ENCODE measurements at regions not wholly inside any gene's neighbourhood (a gene's known extent, or its start where the extent isn't known, plus 50 kb on each side); places are given as distances from the start of the nearest gene placed in this dataset.

DNA sequence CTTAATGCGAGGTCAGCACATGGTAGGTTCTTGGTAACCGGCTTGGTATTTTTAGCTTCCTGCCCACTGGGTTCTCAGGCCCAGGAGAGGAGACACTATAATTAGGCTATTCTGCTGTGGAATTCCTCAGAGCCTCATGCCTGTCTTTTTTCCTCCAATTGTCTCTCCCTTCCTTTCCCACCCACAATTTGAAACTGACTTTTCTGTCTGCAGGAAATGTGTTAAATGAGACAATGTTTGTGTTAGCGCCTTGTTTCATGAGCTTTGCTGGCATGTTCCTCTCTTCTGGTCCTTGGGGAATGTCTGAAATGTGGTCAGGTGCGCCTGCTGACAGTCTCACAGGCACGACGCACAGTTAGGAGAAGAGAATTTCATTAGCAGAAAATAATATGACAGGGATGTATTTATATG, 223.6 kb upstream of the CTNNB1 start:
- DNase-seq (ENCODE audit: low read depth in 3 of 3, low spot score in 2 of 3) = no peak

DNA sequence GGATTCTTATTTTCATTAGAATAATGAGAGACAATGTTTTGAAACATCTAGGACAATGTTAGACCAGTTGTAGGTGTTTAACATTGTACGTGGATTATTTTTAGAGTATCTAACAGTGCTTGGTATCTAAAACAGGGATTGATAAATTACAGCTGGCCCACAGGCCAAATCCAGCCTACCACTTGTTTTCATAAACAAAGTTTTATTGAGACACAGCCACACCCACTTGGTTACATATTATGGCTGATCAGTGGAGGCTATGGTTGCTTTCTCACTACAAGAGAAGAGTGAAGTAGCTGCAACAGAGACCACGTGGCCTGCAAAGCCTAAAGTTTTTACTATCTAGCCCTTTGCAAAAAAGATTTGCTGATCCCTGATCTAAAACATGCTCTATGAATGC, 223.1 kb upstream of the CTNNB1 start:
- DNase-seq (ENCODE audit: low read depth in 3 of 3, low spot score in 2 of 3) = no peak

DNA sequence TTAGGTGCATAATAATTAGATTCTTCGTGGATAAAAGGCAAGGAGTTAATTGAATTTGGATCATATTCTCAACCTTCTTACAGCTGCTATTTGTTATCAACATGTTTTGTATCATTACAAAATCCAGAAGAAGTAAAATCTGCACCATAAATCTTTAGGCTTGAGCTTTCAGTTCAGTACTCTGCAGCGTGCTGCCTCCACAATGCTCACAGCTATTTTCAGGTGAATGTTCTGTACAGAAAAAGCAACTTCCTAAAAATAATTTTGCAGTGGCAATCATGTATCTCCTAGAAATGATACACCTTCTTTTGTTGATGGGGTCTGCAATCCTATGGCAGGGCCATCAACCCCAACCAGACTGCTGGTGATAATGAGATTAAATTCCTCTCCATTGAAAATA, 220.9 kb upstream of the CTNNB1 start:
- no peak for DNase-seq (ENCODE audit: low read depth in 3 of 3, low spot score in 2 of 3)

DNA sequence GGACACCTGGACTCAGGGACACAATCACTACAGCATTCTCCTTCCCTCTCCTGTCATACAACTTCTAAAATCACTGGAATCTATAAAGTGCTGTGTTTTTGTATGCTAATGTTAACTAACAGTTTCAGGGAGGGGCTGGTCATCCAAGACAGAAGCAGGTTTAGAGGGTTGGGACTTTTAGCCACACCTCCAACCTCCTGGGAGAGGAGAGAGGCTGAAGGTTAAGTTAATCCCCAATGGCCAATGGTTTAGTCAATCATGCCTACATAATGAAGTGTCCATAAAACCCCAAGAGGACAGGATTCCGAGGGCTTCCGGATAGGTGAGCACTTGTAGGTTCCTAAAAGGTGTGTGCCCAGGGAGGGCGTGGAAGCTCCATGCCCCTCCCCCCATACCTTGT, 219.3 kb upstream of the CTNNB1 start:
- DNase-seq (ENCODE audit: low read depth in 3 of 3, low spot score in 2 of 3) = no peak

DNA sequence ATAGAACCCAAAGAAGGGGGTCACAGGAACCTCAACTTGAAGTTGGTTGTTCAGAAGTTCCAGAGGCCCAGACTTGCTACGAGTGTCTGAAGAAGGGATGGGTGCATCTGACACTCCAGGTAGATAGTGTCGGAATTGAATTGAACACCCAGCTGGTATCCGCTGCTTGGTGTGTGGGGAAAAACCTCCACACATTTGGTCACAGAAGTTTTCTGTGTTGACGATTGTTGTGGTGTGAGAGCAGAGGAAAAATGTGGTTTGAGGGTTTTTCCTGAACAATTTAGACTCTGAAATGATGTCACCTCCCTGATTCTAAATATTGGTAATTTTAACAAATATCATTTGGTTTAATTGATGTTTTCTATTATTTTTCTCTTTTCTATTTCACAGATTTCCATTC, 218.8 kb upstream of the CTNNB1 start:
- DNase-seq (ENCODE audit: low read depth in 3 of 3, low spot score in 2 of 3) = no peak

DNA sequence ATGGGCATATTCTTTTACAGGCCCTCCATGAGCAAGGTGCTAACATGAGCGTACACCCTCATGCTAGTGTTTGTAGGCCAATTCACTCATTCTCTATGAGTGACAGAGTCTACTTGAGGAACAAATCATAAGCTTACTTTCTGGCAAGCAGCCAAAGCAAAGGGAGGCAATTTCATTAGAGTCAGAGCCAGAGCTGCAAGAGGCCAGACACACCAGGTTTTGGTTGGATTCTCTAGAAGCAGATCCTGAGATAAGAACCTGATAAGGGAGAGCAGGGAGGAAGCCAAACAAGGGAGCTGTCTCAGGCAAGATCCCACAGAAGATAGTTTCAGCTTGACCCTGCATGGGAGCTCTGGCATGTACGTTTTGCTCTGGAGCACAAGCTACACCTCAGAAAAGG, 214.1 kb upstream of the CTNNB1 start:
- no peak for DNase-seq (ENCODE audit: low read depth in 3 of 3, low spot score in 2 of 3)

DNA sequence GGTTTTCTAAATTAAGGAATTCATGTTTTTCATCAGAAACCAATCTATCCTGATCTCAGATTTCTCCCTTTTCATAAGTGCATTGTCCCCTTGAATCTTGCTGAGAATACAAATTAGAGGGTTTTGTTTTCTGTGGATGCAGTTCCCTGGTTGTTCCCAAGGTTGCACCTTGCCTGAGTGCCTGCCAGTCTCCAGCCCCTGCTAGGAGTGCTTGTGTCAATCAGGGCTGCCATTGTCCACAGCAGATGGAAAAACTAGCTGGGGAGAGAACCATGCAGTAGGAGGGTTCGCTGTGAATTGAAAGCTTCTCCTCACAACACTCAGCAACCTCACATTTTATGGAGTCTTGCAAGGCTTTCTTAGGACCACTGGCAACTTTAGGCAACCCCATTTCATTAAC, 210.8 kb upstream of the CTNNB1 start:
- no peak for DNase-seq (ENCODE audit: low read depth in 3 of 3, low spot score in 2 of 3)

DNA sequence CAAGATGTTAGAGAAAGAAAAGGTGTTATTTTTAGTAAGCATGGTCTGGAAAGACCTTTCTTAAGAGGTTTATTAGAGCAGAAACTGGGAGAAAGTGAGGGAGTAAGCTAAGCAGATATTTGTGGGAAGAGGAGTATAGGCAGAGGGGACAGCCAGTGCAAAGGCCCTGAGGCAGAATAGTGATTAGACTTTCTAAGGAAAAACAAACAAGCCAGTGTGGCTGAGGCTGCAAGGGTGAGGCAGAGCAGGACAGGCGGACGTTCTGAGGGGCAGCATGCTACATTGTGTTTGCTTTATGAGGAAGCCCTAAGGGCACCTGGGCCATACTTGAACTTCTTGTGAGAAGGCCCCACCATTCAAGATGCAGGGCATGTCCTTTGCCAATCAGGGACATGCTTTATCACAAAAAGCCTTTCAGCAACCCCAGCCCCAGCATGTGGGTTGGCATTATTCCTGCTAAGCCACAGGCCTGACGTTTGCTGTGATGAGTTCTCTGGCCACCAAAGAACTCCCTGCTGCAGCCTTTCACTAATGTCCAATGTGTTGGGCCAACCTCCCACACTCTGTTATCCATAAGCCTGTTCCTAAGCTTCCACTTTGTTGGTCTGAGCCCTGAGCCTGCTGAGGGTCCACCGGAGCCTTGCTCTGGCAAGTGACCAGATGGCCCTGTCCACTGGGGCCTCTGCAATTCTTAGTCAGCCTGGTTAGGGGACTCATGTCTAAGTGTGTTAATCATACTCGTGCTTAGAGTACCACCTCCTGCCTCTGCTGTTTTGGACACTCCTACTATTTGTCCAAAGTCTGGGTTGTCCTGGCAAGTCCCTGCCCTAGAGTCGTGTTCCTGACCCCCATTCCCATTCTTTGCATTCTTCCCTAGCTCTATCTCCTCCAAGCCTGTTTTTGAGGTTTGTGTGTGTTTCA, 209.9 kb upstream of the CTNNB1 start:
- DNase-seq (ENCODE audit: low read depth in 3 of 3, low spot score in 2 of 3) = no peak

DNA sequence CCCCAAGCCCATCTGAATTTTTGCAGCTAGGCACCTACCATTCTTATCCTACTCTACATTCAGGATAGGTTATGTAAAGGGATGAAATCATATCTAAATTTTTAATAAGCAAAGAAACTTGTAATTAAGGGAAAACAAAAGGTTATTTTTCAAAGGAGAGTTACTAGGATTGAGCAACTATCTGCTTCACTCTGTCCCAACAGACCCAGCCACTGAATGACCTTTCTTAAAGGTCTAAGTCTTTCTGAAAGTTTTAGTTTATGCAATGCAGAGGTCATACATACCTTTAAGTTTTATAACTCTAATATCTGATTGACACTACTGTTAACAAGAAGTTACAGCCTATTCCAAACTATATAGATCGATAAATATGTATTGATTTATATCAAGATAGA, 209.2 kb upstream of the CTNNB1 start:
- DNase-seq (ENCODE audit: low read depth in 3 of 3, low spot score in 2 of 3) = no peak

DNA sequence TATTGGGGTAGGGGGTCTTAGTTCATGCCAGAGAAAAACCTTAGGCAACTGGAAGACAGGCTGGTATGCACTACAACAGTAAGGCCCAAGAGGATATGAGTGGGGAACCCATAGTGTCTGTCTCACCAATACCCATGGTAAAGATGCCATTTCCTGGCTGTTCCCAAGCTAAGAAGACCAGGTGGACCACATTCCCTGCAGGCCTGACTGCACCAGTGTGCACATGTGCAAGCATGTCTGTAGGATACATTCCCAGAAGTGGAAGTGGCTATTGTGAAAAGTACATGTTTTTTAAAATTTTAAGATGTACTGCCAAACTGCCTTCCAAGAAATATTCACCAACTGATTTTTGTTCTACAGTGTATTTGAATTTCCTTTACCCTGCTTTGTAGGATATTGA, 207.3 kb upstream of the CTNNB1 start:
- no peak for DNase-seq (ENCODE audit: low read depth in 3 of 3, low spot score in 2 of 3)

DNA sequence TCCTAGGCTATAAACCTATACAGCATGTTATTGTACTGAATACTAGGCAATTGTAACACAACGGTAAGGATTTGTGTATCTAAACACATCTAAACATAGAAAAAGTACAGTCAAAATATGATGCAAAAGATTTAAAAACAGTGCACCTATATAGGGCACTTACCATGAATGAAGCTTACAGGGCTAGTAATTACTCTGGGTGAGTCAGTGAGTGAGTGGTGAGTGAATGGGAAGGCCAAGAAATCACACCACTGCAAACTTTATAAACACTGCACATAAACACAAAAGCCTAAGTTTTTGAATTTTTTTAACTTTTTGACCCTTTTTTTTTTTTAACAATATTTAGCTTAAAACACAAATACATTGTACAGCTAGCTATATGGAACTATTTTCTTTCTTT, 204.7 kb upstream of the CTNNB1 start:
- no peak for DNase-seq (ENCODE audit: low read depth in 3 of 3, low spot score in 2 of 3)

DNA sequence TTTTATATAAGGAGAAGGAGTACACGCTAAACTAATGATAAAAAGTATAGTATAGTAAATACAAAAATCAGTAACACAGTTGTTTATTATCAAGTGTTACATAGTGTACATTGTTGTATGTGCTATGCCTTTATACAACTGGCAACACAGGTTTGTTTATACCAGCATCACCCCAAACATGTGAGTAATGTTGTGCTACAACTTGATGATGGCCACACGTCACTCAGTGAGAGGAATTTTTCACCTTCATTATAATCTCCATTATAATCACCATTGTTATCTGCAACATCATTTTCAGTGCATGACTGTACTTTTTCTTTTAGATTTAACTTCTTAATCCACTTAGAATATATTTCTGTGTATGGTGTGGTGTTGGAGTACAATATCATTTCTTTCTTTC, 204.0 kb upstream of the CTNNB1 start:
- DNase-seq (ENCODE audit: low read depth in 3 of 3, low spot score in 2 of 3) = no peak

DNA sequence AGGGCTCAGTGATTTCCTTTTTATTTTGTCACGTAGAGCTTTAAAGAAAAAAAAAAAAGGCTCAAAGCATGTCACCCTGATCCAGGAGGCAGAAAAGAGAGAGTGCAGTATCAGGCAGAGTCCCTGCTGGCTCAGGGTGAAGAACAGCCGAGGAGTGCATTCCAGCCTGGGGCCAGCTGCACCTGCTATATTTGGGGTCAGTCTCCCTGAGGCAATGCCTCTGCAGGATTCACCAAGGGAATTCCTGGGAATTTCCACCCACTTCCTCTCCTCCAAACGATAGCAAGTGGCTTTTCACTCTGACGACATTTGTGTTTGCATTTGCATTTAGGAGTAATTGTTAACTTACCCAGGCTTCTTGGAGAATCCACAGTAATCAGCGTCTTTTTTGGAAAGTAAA, 202.9 kb upstream of the CTNNB1 start:
- no peak for DNase-seq (ENCODE audit: low read depth in 3 of 3, low spot score in 2 of 3)

DNA sequence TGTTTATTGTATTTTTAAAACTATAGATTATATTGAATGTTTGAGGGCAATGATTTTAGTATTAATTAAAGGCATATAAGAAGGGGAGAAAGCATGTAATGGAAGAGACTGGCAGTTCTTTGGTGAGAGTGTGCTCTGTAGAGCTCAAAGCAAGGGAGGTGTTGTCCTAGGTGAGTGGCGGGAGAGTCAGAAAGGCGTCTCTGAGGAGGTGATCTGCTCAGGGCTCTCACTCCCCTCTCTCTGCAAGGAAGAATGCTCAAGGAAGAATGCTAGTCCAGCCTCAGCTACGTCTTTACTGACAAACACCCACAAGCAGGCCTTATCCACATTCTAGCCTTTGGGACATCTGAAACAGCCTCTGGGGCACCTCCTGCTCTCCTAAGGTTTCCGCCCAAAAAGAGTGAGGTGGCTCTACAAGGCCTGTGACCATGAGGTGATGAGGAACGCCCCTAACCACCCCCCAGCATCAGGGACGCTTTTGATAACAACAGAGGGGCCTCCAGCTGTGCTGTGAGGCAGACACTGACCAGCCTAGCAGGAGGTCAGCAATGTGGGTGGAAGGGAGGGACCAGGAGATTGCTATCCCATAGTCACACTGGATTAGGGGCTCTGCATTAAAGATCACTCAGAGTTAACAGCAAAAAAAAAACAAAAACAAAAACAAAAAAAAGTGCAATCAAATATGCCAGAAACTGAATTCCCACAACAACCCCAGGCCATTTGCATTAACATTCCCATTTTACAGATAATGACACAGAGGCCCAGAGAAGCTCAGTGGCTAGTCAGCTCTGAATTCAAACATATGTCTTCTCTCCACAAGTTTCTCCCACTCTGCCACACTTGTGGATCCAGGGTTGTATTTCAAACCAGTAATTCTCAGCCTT, 202.2 kb upstream of the CTNNB1 start:
- no peak for DNase-seq (ENCODE audit: low read depth in 3 of 3, low spot score in 2 of 3)

DNA sequence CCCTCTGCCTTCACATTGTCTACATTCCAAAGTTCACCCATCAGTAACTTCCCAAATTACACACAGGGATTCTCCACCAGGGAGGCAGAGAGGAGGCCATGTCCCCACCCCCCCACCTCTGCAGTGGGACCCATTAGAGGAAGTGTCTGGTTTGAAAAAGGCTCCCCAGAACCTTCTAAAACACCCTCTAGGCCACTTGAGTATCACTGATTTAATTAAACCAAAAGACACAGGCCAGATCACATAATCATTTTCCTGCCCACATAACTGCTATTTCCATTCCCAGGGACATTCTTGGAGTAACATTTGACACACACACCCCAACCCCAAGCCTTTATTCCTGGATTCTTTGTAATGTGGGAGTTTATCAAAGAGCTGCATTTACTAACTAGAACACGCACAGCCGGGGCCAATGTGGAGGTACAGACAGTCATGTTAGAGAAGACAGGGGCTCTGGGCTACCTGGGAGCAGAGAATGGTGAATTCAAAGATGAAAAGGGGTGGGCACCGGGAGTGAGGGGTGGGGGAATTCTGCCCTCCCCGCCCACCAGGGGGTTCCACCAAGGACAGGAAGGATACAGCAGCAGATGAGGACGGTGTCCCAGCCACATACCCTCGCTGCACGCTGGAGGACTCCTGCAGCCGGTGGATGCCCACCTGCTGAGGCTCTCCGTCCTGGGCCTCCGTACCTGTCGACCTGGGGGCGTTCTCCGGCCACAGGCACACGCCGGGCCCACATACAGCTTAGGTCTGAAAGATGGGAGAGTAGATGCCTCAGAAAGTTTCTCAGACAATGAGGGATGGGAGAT, 201.4 kb upstream of the CTNNB1 start:
- DNase-seq (ENCODE audit: low read depth in 3 of 3, low spot score in 2 of 3) = no peak

DNA sequence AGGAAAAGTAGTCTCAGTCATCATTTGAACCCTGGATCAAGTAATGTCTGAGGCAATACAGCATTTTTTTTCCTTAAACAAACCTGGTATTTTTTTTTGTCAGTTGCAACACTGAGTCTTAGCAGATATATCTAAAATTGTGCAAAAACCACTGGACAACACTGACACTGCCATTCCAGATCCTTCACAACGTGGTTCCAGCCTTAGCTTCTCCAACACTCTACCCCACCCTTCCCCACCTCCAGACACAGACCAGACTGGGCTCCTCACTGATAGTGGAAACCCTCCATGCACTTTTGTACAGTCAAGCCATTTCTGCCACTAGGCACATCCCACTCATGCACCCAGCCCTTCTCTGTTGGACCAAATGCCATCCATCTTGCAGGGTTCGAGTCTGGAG, 199.6 kb upstream of the CTNNB1 start:
- DNase-seq (ENCODE audit: low read depth in 3 of 3, low spot score in 2 of 3) = no peak

DNA sequence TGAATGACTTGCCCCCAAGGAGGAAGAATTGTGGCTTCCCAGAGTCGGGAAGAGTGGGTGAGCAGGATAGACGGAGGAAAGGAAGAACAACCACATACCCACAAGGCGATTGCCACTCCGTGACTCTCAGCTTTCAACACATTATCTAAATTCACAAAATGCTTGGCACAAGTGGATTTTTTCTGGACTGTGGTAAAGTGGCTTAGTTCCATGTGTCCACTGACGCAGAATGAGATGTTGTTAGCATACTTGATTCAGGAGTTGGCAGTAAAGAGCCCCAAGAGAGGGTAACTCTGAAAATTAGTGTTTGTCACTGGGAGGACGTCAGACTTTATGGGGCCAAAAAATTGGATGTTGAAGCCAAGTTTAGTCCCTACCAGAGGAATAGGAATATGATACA, 198.8 kb upstream of the CTNNB1 start:
- no peak for DNase-seq (ENCODE audit: low read depth in 3 of 3, low spot score in 2 of 3)

DNA sequence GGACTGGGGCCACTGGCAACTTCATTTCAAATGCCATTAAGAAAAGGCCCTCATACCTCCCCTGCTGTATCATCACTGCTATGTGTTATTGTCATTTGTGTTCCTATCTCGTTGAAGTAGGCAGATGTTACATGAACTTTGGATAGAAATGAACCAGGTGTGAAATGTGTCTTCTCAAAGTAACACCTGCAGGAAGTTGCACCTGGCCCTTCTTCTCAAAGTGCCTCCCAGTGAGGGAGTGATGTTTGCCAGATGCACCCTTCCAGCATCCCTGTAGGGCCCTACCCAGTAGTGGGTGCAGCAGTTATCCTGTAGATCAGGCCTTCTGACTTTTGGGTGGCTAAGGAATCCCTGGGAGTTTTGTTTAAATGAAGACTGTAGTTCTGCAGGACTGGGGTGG, 197.7 kb upstream of the CTNNB1 start:
- no peak for DNase-seq (ENCODE audit: low read depth in 3 of 3, low spot score in 2 of 3)

DNA sequence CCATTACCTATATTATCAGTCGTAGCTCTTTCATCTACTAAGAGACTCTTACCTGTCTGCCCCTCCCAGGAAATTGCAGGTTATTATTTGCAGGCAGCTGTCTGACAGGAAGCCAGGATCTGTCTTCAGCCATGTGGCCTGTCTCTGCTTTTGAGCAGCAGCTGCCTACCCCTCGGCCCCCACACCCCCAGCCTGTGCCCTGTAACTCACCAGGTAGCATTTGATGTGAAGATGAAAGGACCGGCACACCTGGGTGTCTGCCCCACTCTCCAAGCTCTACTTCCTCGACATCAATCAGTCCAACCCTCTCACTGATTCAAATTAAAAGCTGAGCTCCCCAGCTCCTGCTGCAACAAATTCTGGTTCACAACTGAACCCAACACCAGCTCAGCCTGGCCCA, 197.2 kb upstream of the CTNNB1 start:
- no peak for DNase-seq (ENCODE audit: low read depth in 3 of 3, low spot score in 2 of 3)

DNA sequence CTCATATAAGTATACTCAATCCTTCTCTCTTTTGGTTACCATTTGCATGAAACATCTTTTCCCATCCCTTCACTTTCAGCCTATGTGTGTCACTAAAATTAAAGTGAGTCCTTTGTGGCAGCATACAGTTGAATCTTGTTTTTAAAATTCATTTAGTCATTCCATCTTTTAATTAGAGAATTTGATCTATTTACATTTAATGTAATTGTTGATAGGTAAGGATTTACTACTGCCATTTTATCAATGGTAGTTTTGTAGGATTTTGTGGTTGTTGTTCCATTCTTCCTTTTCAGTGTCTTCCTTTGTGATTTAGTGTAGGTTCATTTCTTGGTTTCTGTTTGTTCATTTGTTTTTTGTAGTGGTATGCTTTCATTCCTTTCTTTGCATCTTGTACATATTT, 191.9 kb upstream of the CTNNB1 start:
- DNase-seq (ENCODE audit: low read depth in 3 of 3, low spot score in 2 of 3) = no peak

DNA sequence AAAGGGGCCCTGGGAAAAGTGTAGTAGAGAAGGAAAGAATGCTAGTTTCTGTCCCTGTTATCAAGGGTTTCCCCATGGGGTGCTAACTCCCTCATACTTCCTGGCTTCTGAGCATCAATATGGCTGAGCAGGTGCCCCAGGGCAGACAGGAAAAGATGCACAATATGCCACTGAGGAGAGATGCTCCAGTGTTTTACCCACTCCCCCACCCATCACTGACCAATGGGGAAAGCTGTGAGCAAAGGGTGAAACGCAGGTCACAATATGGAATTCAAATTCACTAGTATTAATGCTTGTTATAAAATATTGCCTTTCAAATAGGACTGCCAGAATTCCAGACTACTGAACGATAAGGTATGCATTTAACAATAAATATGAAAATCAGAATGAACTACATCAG, 187.5 kb upstream of the CTNNB1 start:
- DNase-seq (ENCODE audit: low read depth in 3 of 3, low spot score in 2 of 3) = no peak

All from right renal cortex interstitium (tissue), 3 donors.